HEK293T (cell line): ENCODE measurements at regions not wholly inside any gene's neighbourhood (a gene's known extent, or its start where the extent isn't known, plus 50 kb on each side); places are given as distances from the start of the nearest gene placed in this dataset.

Experiments
- CTCF ChIA-PET: fragments of 350-600 bp; formaldehyde crosslinking; extraction: SDS; loops from one replicate; lab custom pipeline; 2021; ENCODE audit warnings: antibody characterized with exemption, inconsistent platforms; lab: Yijun Ruan, JAX
- POLR2A ChIA-PET: fragments of 350-600 bp; formaldehyde crosslinking; extraction: SDS; loops from one replicate; lab custom pipeline; 2020; ENCODE audit warnings: antibody characterized with exemption, inconsistent platforms; lab: Yijun Ruan, JAX
- DNase-seq: peaks from one replicate; pipeline ENCODE4 v3.0.0; 2012; ENCODE audit warnings: mixed read lengths; ENCODE audit errors: extremely low spot score
- ARNT ChIP-seq: fragments of 450-650 bp; IDR thresholded peaks from 2 replicates; pipeline ENCODE4 v1.6.1; 2017; ENCODE audit warnings: mild to moderate bottlenecking
- BHLHE40 ChIP-seq: fragments of 450-650 bp; IDR thresholded peaks from 2 replicates; pipeline ENCODE4 v1.6.1; 2016; ENCODE audit warnings: mild to moderate bottlenecking, moderate library complexity, borderline replicate concordance
- CTBP1 ChIP-seq: fragments of 450-650 bp; IDR thresholded peaks from 2 replicates; pipeline ENCODE4 v1.6.1; 2016; ENCODE audit warnings: borderline replicate concordance
- ELF4 ChIP-seq: fragments of 450-650 bp; IDR thresholded peaks from 2 replicates; pipeline ENCODE4 v1.6.1; 2017; ENCODE audit warnings: antibody characterized with exemption
- FOXA1 ChIP-seq: fragments of 450-650 bp; IDR thresholded peaks from 2 replicates; pipeline ENCODE4 v1.6.1; 2016; ENCODE audit warnings: mild to moderate bottlenecking
- FOXK2 ChIP-seq: fragments of 450-650 bp; IDR thresholded peaks from 2 replicates; pipeline ENCODE4 v1.6.1; 2016; ENCODE audit warnings: mild to moderate bottlenecking
- FOXM1 ChIP-seq: fragments of 450-650 bp; IDR thresholded peaks from 2 replicates; pipeline ENCODE4 v1.6.1; 2017; ENCODE audit warnings: mild to moderate bottlenecking, borderline replicate concordance
- HDGF ChIP-seq: fragments of 450-650 bp; IDR thresholded peaks from 2 replicates; pipeline ENCODE4 v1.6.1; 2017; ENCODE audit warnings: antibody characterized with exemption, borderline replicate concordance
- L3MBTL2 ChIP-seq: fragments of 450-650 bp; conservative IDR thresholded peaks from 2 replicates; pipeline ENCODE4 v1.6.1; 2016; ENCODE audit warnings: mild to moderate bottlenecking
- LEF1 ChIP-seq: fragments of 450-650 bp; IDR thresholded peaks from 2 replicates; pipeline ENCODE4 v1.6.1; 2017; ENCODE audit warnings: mild to moderate bottlenecking, borderline replicate concordance
- NFRKB ChIP-seq: fragments of 450-650 bp; IDR thresholded peaks from 2 replicates; pipeline ENCODE4 v1.6.1; 2016; ENCODE audit warnings: mild to moderate bottlenecking, moderate library complexity
- SP1 ChIP-seq: fragments of 450-650 bp; IDR thresholded peaks from 2 replicates; pipeline ENCODE4 v1.6.1; 2017
- SUZ12 ChIP-seq: fragments of 450-650 bp; IDR thresholded peaks from 2 replicates; pipeline ENCODE4 v1.6.1; 2016; ENCODE audit warnings: mild to moderate bottlenecking
- TARDBP ChIP-seq: fragments of 450-650 bp; IDR thresholded peaks from 2 replicates; pipeline ENCODE4 v1.6.1; 2016
- ZNF384 ChIP-seq: fragments of 450-650 bp; IDR thresholded peaks from 2 replicates; pipeline ENCODE4 v1.6.1; 2016
- TF ChIP-seq, protein P1 (sequence below): fragments of 450-650 bp; IDR thresholded peaks from 2 replicates; pipeline ENCODE4 v1.6.1; 2016

DNA sequence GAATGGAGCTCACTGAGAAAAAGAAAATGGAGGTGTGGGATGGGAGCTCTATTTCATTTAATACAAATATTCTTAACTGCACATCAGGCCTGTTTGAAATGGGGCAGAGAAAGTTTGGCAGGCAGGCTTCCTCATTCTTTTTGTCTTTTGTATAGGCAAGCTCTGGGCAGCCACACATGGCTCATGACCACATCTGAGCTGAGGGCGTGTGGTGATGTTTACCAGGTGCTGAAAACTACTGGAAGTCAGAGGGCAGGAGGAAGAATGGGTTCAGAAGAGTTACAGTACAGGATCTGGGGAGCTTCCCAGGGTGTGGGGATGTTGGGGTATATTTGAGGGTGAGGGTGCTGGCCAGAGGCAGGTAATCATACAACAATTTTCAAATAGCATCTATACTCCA is 66.3 kb upstream of the NAV2 start:
- no peak for DNase-seq
- TF ChIP-seq TARDBP (no peak), FOXA1 (no peak), FOXM1 (no peak), BHLHE40 (no peak), LEF1 (no peak)
- POLR2A ChIA-PET = no interaction called here
- CTCF ChIA-PET = interaction anchor here (0.6 kb wide), 1 partner anchor 83 kb away, joined by 3 read pairs; no protein-coding TSS in a partner anchor

GRCh38 chr11:19644316-19644715 is 68.3 kb upstream of the NAV2 start:
- TF ChIP-seq SUZ12 = no peak
- TF ChIP-seq, protein P1, sequence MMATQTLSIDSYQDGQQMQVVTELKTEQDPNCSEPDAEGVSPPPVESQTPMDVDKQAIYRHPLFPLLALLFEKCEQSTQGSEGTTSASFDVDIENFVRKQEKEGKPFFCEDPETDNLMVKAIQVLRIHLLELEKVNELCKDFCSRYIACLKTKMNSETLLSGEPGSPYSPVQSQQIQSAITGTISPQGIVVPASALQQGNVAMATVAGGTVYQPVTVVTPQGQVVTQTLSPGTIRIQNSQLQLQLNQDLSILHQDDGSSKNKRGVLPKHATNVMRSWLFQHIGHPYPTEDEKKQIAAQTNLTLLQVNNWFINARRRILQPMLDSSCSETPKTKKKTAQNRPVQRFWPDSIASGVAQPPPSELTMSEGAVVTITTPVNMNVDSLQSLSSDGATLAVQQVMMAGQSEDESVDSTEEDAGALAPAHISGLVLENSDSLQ = no peak
- ChIA-PET POLR2A (no interaction called here), CTCF (no interaction called here)
- no peak for DNase-seq

DNA sequence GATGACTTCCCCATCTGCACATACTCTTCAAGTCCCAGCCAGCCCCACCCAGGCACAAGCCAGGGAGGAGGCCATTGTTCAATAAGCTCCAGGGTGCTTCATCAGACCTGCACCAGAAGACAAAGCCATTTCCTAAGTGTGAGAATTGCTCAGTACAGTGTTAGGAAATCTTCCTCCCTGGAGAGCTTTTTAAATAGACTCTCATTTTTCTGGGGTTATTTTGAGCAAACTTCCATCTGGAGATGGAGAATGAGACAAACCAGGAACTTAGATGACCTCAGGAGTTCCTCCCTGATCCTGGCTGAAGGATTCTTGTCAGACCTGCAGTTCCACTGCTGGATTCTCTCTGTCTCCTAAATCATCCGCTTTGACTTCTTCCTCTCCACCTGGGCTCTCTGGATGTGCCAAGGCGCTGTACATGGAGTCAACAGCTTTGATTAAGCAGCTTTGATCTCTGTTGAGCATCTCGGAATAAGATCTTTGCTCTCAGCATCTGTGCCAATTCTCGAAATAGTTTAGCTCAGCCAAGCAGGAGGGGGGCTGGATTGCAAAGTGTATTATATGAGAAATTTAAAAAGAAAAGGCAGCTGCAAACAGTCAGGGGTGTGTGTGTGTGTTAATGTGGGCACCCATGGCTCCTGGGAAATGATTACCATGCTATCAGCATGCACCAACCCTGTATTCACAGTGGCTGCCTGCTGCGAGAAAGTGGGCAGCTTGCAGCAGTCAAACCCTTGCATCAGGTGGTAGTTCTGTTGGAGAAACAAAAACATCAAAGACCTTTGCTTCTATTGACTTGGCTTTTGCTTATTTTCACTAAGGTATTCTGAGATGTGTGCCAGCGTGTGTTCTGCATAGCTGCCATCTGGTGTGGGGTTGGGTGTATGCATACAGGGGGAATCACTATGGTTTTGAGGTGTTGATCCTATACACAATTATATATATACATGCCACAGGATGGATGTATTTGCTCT is 70.2 kb upstream of the NAV2 start:
- ChIA-PET POLR2A (no interaction called here), CTCF (interaction anchor here (0.9 kb wide), 1 partner anchor 29 kb away, joined by 4 read pairs; no protein-coding TSS in a partner anchor)
- no peak for TF ChIP-seq FOXK2
- no peak for DNase-seq

GRCh38 chr11:19639603-19640105 is 73.0 kb upstream of the NAV2 start:
- ChIA-PET POLR2A (no interaction called here), CTCF (no interaction called here)
- TF ChIP-seq SP1 (no peak), HDGF (no peak), TARDBP (no peak), ELF4 (no peak), NFRKB (no peak)
- DNase-seq = no peak

DNA sequence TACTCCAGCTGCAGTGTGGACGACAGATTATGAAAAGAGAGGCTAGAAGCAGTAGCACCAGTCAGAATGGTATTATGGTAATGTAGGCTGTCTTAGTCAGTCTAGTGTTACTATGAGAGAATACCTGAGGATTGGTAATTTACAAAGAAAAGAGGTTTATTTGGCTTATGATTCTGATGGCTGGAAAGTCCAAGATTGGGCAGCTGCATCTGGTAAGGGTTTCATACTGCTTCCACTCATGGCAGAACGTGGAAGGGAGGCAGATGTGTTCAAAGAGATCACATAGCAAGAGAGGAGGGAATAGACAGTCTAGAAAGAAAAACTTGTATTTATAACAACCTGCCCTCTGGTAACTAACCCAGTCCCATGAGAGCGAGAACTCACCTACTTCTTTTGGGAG is 77.3 kb upstream of the NAV2 start:
- DNase-seq = no peak
- TF ChIP-seq SP1 (no peak), LEF1 (no peak)
- TF ChIP-seq, protein P1 = no peak
- ChIA-PET CTCF (no interaction called here), POLR2A (no interaction called here)

GRCh38 chr11:19633276-19633675 is 79.4 kb upstream of the NAV2 start:
- TF ChIP-seq L3MBTL2 = no peak
- no peak for TF ChIP-seq FOXK2
- no peak for TF ChIP-seq ZNF384
- TF ChIP-seq LEF1 = no peak
- TF ChIP-seq NFRKB = no peak
- TF ChIP-seq ARNT = no peak
- POLR2A ChIA-PET = no interaction called here
- CTCF ChIA-PET = interaction anchor here (0.6 kb wide), 1 partner anchor 271 kb away, joined by 4 read pairs; no protein-coding TSS in a partner anchor
- DNase-seq = no peak

DNA sequence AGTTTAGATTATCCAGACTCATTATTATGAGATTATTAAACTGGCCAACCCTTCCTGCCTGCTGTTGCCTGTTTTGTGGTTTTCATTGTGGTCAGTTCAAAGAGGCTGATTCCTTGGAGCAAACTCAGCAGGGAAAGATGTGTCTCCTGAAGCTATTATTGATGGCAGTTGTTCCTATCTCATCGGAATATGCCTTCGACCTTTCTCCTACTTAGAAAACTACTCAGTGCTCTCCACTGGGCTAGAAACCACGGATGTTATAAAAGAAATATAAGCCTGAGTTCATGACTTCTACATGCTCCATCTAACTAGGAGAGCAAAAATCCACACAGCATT is 80.2 kb upstream of the NAV2 start:
- CTCF ChIA-PET = interaction anchor here (0.6 kb wide), 1 partner anchor 272 kb away, joined by 4 read pairs; no protein-coding TSS in a partner anchor

More for the DNA sequence above, 80.2 kb upstream of the NAV2 start:
- TF ChIP-seq ELF4 = no peak
- TF ChIP-seq L3MBTL2 = no peak
- no peak for TF ChIP-seq ZNF384
- TF ChIP-seq SUZ12 = no peak
- TF ChIP-seq FOXM1 = no peak
- no peak for TF ChIP-seq FOXK2
- no peak for TF ChIP-seq LEF1
- no peak for TF ChIP-seq TARDBP
- no peak for TF ChIP-seq HDGF
- TF ChIP-seq, protein P1 = no peak
- no peak for TF ChIP-seq SP1
- TF ChIP-seq ARNT = no peak
- no peak for TF ChIP-seq CTBP1
- no peak for TF ChIP-seq NFRKB
- no peak for TF ChIP-seq FOXA1
- TF ChIP-seq BHLHE40 = no peak
- no peak for DNase-seq
- POLR2A ChIA-PET = no interaction called here
